Type B pancreatic cell (in vitro differentiated cells): ENCODE measurements at regions not wholly inside any gene's neighbourhood (a gene's known extent, or its start where the extent isn't known, plus 50 kb on each side); places are given as distances from the start of the nearest gene placed in this dataset.
A peak's percentile ranks its signal among the peaks of the same experiment; 100 is the strongest.

Source experiments
- DNase-seq: peaks from one replicate; pipeline ENCODE4 v3.0.0; 2021; ENCODE audit warnings: mixed read lengths; ENCODE audit not compliant: unreplicated experiment; ENCODE audit errors: extremely low spot score
- H3K27ac Mint-ChIP-seq: 2 replicates; pipeline ENCODE4 v1.8.0; 2021; ENCODE audit warnings: mild to moderate bottlenecking, mixed read lengths
- H3K27me3 Mint-ChIP-seq: 2 replicates; pipeline ENCODE4 v1.8.0; 2021; ENCODE audit warnings: mixed read lengths
- H3K36me3 Mint-ChIP-seq: 2 replicates; pipeline ENCODE4 v1.8.0; 2021; ENCODE audit warnings: mixed read lengths
- H3K4me1 Mint-ChIP-seq: one replicate; pipeline ENCODE4 v1.8.0; 2021; ENCODE audit warnings: mixed read lengths; ENCODE audit not compliant: unreplicated experiment
- H3K4me3 Mint-ChIP-seq: 2 replicates; pipeline ENCODE4 v1.8.0; 2021; ENCODE audit warnings: mild to moderate bottlenecking, mixed read lengths
- H3K9me3 Mint-ChIP-seq: 2 replicates; pipeline ENCODE4 v1.8.0; 2021; ENCODE audit warnings: mixed read lengths
- TF ChIP-seq, protein P1 (sequence below): fragments of 200-600 bp; sonication (generic); conservative IDR thresholded peaks from 2 replicates; pipeline ENCODE4 v1.5.0; 2021; ENCODE audit warnings: antibody characterized with exemption, mild to moderate bottlenecking

DNA sequence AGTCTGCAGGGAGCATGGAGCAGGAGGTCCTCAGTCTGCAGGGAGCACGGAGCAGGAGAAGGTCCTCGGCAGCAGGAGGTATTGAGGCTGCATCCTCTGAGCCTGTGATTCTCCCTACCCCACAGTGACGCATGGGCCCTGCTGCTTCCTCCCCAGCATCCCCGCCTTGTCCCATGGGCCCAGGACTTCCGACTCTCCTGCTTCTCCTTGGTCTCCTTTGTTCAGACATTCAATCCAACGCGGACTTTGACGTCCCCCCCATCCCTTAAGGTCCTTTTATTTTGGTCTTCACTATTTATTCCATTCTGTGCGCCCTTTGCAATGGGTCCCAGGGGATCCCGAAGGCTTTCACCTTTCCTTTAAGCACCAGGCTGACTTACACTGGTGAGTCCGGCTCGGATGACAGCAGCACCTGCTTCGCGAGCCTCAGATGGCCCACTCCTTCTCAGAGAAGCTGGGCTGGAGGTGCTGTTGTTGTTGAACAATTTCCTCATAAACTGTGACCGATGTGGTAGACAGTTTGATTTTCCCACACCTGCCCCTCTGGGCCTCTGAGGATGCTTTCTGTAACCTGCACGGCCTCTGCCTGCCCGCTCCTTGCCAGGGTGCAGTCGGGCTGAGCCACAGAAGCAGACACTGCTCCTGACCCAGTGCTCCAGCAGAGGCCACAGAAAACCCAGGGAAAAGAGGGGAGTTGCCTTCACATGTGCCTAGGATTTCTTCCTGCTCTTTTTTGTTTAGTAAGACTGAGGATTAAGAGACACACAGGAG, 407.2 kb upstream of the SHH start:
- no peaks in the 10 kb centered on the region for H3K4me1 Mint-ChIP-seq
- TF ChIP-seq, protein P1, sequence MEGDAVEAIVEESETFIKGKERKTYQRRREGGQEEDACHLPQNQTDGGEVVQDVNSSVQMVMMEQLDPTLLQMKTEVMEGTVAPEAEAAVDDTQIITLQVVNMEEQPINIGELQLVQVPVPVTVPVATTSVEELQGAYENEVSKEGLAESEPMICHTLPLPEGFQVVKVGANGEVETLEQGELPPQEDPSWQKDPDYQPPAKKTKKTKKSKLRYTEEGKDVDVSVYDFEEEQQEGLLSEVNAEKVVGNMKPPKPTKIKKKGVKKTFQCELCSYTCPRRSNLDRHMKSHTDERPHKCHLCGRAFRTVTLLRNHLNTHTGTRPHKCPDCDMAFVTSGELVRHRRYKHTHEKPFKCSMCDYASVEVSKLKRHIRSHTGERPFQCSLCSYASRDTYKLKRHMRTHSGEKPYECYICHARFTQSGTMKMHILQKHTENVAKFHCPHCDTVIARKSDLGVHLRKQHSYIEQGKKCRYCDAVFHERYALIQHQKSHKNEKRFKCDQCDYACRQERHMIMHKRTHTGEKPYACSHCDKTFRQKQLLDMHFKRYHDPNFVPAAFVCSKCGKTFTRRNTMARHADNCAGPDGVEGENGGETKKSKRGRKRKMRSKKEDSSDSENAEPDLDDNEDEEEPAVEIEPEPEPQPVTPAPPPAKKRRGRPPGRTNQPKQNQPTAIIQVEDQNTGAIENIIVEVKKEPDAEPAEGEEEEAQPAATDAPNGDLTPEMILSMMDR: no peak
- no peak overlapping the region for H3K4me3 Mint-ChIP-seq
- H3K27ac Mint-ChIP-seq: no peak overlapping the region
- DNase-seq: peak; percentile 43
- H3K9me3 Mint-ChIP-seq: no peaks in the 10 kb centered on the region
- no peaks in the 10 kb centered on the region for H3K36me3 Mint-ChIP-seq
- peaks cover 8% of the 10 kb centered on the region for H3K27me3 Mint-ChIP-seq

DNA sequence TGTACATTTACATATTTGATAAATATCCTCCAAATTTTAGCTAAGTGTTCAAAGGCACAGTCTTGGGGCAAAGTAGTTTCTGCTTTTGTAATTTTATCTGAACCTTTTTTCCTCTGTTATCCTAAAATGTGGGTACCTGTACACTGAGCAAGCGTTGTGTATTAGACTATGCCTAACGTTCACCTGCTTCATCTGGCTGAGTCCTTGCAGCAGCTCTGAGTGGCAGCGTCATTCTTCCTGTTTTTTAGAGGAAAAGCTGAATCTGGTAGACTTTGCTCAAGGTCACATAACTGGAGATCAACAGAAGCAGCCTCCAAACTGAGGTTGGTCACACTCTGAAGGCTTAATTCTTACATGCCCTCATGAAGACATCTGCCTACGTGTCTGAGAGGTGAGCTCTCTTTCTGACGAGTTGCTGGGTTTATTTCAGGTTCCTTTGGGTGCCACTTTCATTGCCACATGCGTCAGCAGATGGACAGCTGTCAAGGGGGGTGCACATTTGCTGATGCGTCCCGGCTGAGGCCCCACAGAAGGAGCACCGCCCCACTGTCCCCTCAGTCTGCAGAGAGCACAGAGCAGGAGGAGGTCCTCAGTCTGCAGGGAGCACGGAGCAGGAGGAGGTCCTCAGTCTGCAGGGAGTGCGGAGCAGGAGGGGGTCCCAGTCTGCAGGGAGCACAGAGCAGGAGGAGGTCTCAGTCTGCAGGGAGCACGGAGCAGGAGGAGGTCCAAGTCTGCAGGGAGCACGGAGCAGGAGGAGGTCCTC, 406.5 kb upstream of the SHH start:
- DNase-seq: peak; percentile 27
- no peak overlapping the region for H3K27ac Mint-ChIP-seq
- H3K9me3 Mint-ChIP-seq: no peaks in the 10 kb centered on the region
- H3K4me3 Mint-ChIP-seq: no peak overlapping the region
- TF ChIP-seq, protein P1: no peak
- no peaks in the 10 kb centered on the region for H3K4me1 Mint-ChIP-seq
- H3K27me3 Mint-ChIP-seq: peaks cover 8% of the 10 kb centered on the region
- H3K36me3 Mint-ChIP-seq: no peaks in the 10 kb centered on the region

DNA sequence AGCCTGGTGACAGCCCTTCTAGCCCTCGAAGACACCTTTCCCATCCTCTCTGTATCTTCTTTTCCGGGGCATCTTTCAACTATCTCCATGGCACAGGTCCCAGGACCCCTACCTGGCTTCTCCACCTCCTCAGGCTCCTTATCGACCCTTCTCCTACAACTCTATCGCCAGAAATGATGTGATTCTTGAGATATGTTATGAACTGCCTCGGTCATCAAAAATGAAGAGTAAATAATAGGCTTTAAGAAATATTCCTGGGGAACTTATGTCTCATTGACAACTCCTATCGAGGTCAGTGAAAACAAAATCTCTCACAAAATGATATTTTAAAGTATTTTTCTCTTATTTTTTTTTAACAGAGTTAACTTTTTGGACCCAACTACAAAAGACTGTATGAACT, 405.5 kb upstream of the SHH start:
- TF ChIP-seq, protein P1: no peak
- Mint-ChIP-seq H3K27me3 (peaks cover 8% of the 10 kb centered on the region), H3K27ac (no peak overlapping the region)

DNA sequence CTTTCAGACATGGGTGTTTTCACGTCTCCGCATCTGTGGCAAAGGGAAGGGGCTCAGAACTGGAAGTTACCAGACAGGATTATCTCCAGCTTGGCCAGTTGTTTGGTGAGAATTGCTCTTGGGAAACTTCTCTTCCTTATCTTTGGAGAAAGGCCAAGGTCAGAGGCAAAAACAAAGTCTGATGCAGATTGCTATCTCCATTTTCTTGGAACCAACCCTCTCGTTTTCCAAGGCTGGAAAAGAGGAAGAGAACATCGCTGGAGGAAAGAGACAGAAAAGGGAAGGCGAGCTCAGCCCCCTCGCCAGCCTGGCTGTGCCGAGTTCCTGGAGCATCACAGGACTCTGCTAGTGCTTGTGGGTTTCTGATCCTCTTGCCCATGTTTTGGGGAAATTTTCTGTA, 396.8 kb upstream of the SHH start:
- H3K4me3 Mint-ChIP-seq: no peak overlapping the region
- H3K9me3 Mint-ChIP-seq: no peaks in the 10 kb centered on the region
- H3K36me3 Mint-ChIP-seq: no peaks in the 10 kb centered on the region
- TF ChIP-seq, protein P1: no peak
- H3K27me3 Mint-ChIP-seq: no peaks in the 10 kb centered on the region
- DNase-seq: no peak
- no peaks in the 10 kb centered on the region for H3K4me1 Mint-ChIP-seq
- H3K27ac Mint-ChIP-seq: no peak overlapping the region

More for the DNA sequence above, 405.5 kb upstream of the SHH start:
- H3K4me3 Mint-ChIP-seq: no peak overlapping the region
- no peaks in the 10 kb centered on the region for H3K36me3 Mint-ChIP-seq
- no peak for DNase-seq
- H3K9me3 Mint-ChIP-seq: no peaks in the 10 kb centered on the region
- H3K4me1 Mint-ChIP-seq: no peaks in the 10 kb centered on the region

DNA sequence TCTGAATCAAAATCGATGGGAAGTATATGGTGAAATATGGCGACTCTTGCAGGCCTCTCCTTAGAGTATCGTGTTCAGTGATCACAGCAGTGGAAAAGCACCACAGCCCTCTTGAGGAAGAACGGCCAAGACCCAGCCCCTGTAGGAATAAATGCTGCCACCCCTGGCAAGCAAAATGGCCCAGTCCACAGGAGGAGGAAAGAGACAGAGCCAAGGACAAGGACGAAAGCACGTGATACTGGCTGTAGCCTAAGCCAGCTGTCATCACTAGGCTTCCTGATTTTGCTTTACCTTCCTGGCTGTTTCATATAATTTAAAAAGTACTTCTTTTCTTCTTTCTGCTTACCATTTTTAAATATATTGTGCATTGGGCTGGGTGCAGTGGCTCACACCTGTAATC, 395.0 kb upstream of the SHH start:
- Mint-ChIP-seq H3K27ac (no peak overlapping the region), H3K36me3 (no peaks in the 10 kb centered on the region), H3K4me3 (no peak overlapping the region), H3K9me3 (no peaks in the 10 kb centered on the region), H3K27me3 (no peaks in the 10 kb centered on the region), H3K4me1 (no peaks in the 10 kb centered on the region)
- TF ChIP-seq, protein P1: no peak
- DNase-seq: no peak
